ENCODE measurements at regions not wholly inside any gene's neighbourhood (a gene's known extent, or its start where the extent isn't known, plus 50 kb on each side); places are given as distances from the start of the nearest gene placed in this dataset.

- TF ChIP-seq CTCF (IDR thresholded peaks at IDR 0.05) (no peak), ZFX (IDR thresholded peaks at IDR 0.05; ENCODE audit: borderline replicate concordance) (no peak)
Measured at GRCh38 chr12:5248230-5248629, 183.7 kb upstream of the NTF3 start.
